ENCODE measurements at regions not wholly inside any gene's neighbourhood (a gene's known extent, or its start where the extent isn't known, plus 50 kb on each side); places are given as distances from the start of the nearest gene placed in this dataset.

DNA sequence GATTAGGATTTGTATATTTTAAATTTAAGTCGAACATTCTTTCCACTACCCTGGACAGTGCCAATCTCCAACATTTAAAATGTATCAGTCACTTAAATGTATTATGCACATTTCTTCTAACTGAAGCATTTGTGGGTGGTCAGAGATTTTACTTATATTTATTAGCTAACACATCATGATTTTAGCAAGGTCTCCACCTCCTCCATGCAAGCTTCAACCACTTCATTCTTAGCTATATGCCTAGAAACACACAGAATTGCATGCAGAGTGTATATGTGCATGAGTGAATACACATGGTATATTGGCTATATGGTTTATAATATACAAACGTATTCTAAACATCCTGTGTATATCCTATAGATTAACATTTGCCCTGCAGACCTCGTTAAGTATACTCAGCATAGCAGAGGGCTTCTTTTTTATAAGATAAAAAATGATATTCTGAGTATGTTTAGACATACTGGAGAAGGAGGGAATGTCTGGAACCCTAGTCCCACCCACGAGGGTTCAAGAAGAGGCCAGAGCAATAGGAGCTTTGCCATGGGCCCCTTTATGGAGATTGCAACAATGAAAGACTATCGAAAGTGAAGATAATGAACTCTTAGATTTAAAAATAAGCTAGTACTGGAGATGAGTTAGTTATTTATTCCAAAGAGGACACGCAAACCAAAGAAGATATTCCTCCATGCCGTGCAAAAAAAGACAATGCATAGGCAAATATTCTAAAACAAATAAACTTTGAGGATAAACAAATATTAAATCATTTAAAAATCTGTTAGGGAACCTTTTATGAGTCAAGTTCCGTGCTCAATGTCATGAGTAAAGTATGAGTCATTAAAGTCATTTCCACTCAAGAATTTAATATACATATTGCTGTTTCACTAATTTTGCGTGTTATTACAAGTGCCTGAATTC is 480.4 kb downstream of the SIPA1L2 start:
- Histone ChIP-seq H2AFZ (replicated peaks; ENCODE audit: low read length, poor library complexity) (no peak overlapping the region), H3K79me1 (ENCODE audit: low read depth in 1 of 2, low read length in 2 of 2) (no peaks in the 10 kb centered on the region), H4K20me1 (ENCODE audit: insufficient read depth, low read length) (no peaks in the 10 kb centered on the region), H4K5ac (ENCODE audit: low read depth, low read length) (no peak overlapping the region), H2AK9ac (replicated peaks; ENCODE audit: low read depth, low read length, poor library complexity) (no peak overlapping the region), H3K4me1 (ENCODE audit: control insufficient read depth, insufficient read depth, low read length) (no peaks in the 10 kb centered on the region), H4K8ac (ENCODE audit: low read depth in 2 of 2, low read length in 2 of 2) (no peak overlapping the region), H3K56ac (ENCODE audit: extremely low read depth, insufficient read depth, low read length) (0 out of 2 replicates have a peak overlapping the region, but pooled peaks have one; percentile 28), H3K4me3 (ENCODE audit: insufficient read depth, low read depth, low read length) (no peak overlapping the region), H3K4me2 (ENCODE audit: low read depth, low read length) (peak overlapping the region; percentile 75), H2BK15ac (ENCODE audit: low read depth, low read length) (no peak overlapping the region), H4K91ac (ENCODE audit: insufficient read depth, low read depth, low read length) (no peak overlapping the region), H3K27ac (ENCODE audit: insufficient read depth, low read length) (peak overlapping the region; percentile 4; the same call in 1 of the 2 replicates), H2BK5ac (ENCODE audit: low read depth, low read length, poor library complexity, severe bottlenecking) (peak overlapping the region; percentile 41), H3K23ac (ENCODE audit: low read depth, low read length) (no peak overlapping the region), H3K9me3 (ENCODE audit: control insufficient read depth, insufficient read depth, low read length) (no peaks in the 10 kb centered on the region), H3K9me1 (ENCODE audit: insufficient read depth, low read length) (peaks cover 3% of the 10 kb centered on the region; the same call in 1 of the 2 replicates), H2AK5ac (ENCODE audit: low read depth, low read length) (no peak overlapping the region), H2BK20ac (ENCODE audit: low read depth, low read length) (0 out of 2 replicates have a peak overlapping the region, but pooled peaks have one; percentile 0), H3K27me3 (ENCODE audit: control insufficient read depth, insufficient read depth, low read length) (no peaks in the 10 kb centered on the region), H3K36me3 (ENCODE audit: control insufficient read depth, insufficient read depth, low read length) (no peaks in the 10 kb centered on the region), H2BK120ac (ENCODE audit: low read depth, low read length) (0 out of 2 replicates have a peak overlapping the region, but pooled peaks have one; percentile 35), H3K14ac (replicated peaks; ENCODE audit: low read depth, low read length) (no peak overlapping the region), H3K4ac (ENCODE audit: low read depth, low read length) (no peak overlapping the region), H3K18ac (ENCODE audit: low read depth, low read length) (no peak overlapping the region), H3K9ac (ENCODE audit: low read depth, low read length) (no peak overlapping the region)
- peak; percentile 87 for ATAC-seq (ENCODE audit: low read depth)
- dilution Hi-C loops (cut with HindIII; ENCODE audit: low sequenced_read_pairs, unreplicated experiment) (no loop called here), in situ Hi-C loops (cut with MboI; ENCODE audit: low sequenced_read_pairs) (loop anchor here (25.0 kb wide), 1 partner anchor 488 kb away; the partner anchor contains the start of gene SIPA1L2), intact Hi-C loops (cut with micrococcal nuclease) (loop anchor here (10.0 kb wide), 2 partner anchors 285 to 475 kb away; no protein-coding TSS in a partner anchor)
- ChIA-PET CTCF (no interaction called here), POLR2A (ENCODE audit: unreplicated experiment) (no interaction called here)
- WGBS, 2 experiments (ENCODE audit: extremely low coverage in 2 of 2, insufficient read length in 1 of 2) = no CpG with 5 or more reads among the region's 9 CpGs
- peak; percentile 84 for DNase-seq
- BruUV-seq (replicated peaks) = no TSS peak
- TF ChIP-seq FOS (IDR thresholded peaks at IDR 0.05; ENCODE audit: low read depth, low read length) (peak; percentile 78), MAFK (IDR thresholded peaks at IDR 0.05; ENCODE audit: low read depth, low read length) (peak; percentile 42; the same call in 1 of the 2 replicates), BHLHE40 (IDR thresholded peaks at IDR 0.05; ENCODE audit: low read depth, low read length) (peak; percentile 23; the same call in 1 of the 2 replicates)
- TF ChIP-seq, protein P1, sequence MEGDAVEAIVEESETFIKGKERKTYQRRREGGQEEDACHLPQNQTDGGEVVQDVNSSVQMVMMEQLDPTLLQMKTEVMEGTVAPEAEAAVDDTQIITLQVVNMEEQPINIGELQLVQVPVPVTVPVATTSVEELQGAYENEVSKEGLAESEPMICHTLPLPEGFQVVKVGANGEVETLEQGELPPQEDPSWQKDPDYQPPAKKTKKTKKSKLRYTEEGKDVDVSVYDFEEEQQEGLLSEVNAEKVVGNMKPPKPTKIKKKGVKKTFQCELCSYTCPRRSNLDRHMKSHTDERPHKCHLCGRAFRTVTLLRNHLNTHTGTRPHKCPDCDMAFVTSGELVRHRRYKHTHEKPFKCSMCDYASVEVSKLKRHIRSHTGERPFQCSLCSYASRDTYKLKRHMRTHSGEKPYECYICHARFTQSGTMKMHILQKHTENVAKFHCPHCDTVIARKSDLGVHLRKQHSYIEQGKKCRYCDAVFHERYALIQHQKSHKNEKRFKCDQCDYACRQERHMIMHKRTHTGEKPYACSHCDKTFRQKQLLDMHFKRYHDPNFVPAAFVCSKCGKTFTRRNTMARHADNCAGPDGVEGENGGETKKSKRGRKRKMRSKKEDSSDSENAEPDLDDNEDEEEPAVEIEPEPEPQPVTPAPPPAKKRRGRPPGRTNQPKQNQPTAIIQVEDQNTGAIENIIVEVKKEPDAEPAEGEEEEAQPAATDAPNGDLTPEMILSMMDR (conservative IDR thresholded peaks at IDR 0.05; ENCODE audit: low read depth, low read length) = no peak

Data from IMR-90 (cell line).